ENCODE measurements at regions not wholly inside any gene's neighbourhood (a gene's known extent, or its start where the extent isn't known, plus 50 kb on each side); places are given as distances from the start of the nearest gene placed in this dataset.
"Not testable (repeated sequence)": the region's sequence is repeated elsewhere in the genome, so short reads cannot be mapped to it uniquely, and the experiment has no call there.

GRCh38 chr22:47540011-47540410 is 777.6 kb downstream of the TBC1D22A start:
- DNase-seq (ENCODE audit: low read depth): no peak

GRCh38 chr22:47539374-47539773 is 776.9 kb downstream of the TBC1D22A start:
- DNase-seq (ENCODE audit: low read depth): no peak

- no peak for DNase-seq (ENCODE audit: low read depth)
These were observed 773.2 kb downstream of the TBC1D22A start for GRCh38 chr22:47535681-47536080.

- no peak for DNase-seq (ENCODE audit: low read depth)
These were observed 772.5 kb downstream of the TBC1D22A start for GRCh38 chr22:47534804-47535410.

- DNase-seq (ENCODE audit: low read depth): no peak
These were observed 771.7 kb downstream of the TBC1D22A start for GRCh38 chr22:47533961-47534803.

- no peak for DNase-seq (ENCODE audit: low read depth)
These were observed 754.6 kb downstream of the TBC1D22A start for GRCh38 chr22:47517062-47517461.

GRCh38 chr22:47515384-47516125 is 753.1 kb downstream of the TBC1D22A start:
- DNase-seq (ENCODE audit: low read depth): no peak

- no peak for DNase-seq (ENCODE audit: low read depth)
These were observed 750.2 kb downstream of the TBC1D22A start for GRCh38 chr22:47512617-47513016.

- DNase-seq (ENCODE audit: low read depth): no peak
These were observed 742.5 kb downstream of the TBC1D22A start for GRCh38 chr22:47504962-47505361.

GRCh38 chr22:47498969-47499495 is 736.6 kb downstream of the TBC1D22A start:
- DNase-seq (ENCODE audit: low read depth): no peak

GRCh38 chr22:47497666-47498065 is 735.2 kb downstream of the TBC1D22A start:
- no peak for DNase-seq (ENCODE audit: low read depth)

GRCh38 chr22:47495110-47495509 is 732.7 kb downstream of the TBC1D22A start:
- DNase-seq (ENCODE audit: low read depth): no peak

GRCh38 chr22:47488131-47488530 is 725.7 kb downstream of the TBC1D22A start:
- DNase-seq (ENCODE audit: low read depth): not testable (repeated sequence)

GRCh38 chr22:47486569-47487312 is 724.3 kb downstream of the TBC1D22A start:
- no peak for DNase-seq (ENCODE audit: low read depth)

- DNase-seq (ENCODE audit: low read depth): no peak
These were observed 722.6 kb downstream of the TBC1D22A start for GRCh38 chr22:47484960-47485569.

GRCh38 chr22:47476231-47476630 is 713.8 kb downstream of the TBC1D22A start:
- no peak for DNase-seq (ENCODE audit: low read depth)

GRCh38 chr22:47474895-47475294 is 712.4 kb downstream of the TBC1D22A start:
- DNase-seq (ENCODE audit: low read depth): no peak

- no peak for DNase-seq (ENCODE audit: low read depth)
These were observed 712.0 kb downstream of the TBC1D22A start for GRCh38 chr22:47474464-47474863.

- DNase-seq (ENCODE audit: low read depth): no peak
These were observed 710.2 kb downstream of the TBC1D22A start for GRCh38 chr22:47472636-47473035.

GRCh38 chr22:47471406-47471805 is 709.0 kb downstream of the TBC1D22A start:
- DNase-seq (ENCODE audit: low read depth): no peak

GRCh38 chr22:47465809-47466208 is 703.4 kb downstream of the TBC1D22A start:
- DNase-seq (ENCODE audit: low read depth): no peak
